Neural cell (in vitro differentiated cells): ENCODE measurements at regions not wholly inside any gene's neighbourhood (a gene's known extent, or its start where the extent isn't known, plus 50 kb on each side); places are given as distances from the start of the nearest gene placed in this dataset.

ENCODE experiments used
- H2AFZ ChIP-seq: fragments of 200-600, 300-800 bp; sonication (generic), shearing (Covaris generic); 2 replicates; pipeline ENCODE4 v1.6.0; 2014; ENCODE audit warnings: low read depth, mild to moderate bottlenecking, antibody characterized with exemption, low read length, moderate library complexity
- H3F3A ChIP-seq: fragments of 200-600 bp; shearing (Covaris generic); 2 replicates; pipeline ENCODE4 v1.6.1; 2016; ENCODE audit warnings: mild to moderate bottlenecking, moderate library complexity, mixed read lengths, antibody characterized with exemption, low read length; ENCODE audit not compliant: insufficient read depth, poor library complexity, severe bottlenecking
- H3K27ac ChIP-seq: fragments of 200-600, 300-800 bp; sonication (generic), shearing (Covaris generic); 2 replicates; pipeline ENCODE4 v1.5.1; 2014; ENCODE audit warnings: mild to moderate bottlenecking, low read length, moderate library complexity
- H3K27me3 ChIP-seq: fragments of 300-800, 200-600 bp; sonication (generic), shearing (Covaris generic); 2 replicates; pipeline ENCODE4 v1.6.0; 2014; ENCODE audit warnings: mild to moderate bottlenecking, low read depth, low read length, moderate library complexity; ENCODE audit not compliant: insufficient read depth
- H3K36me3 ChIP-seq: fragments of 300-800, 200-600 bp; sonication (generic), shearing (Covaris generic); 2 replicates; pipeline ENCODE4 v1.5.1; 2014; ENCODE audit warnings: mild to moderate bottlenecking, antibody characterized with exemption, low read length, moderate library complexity; ENCODE audit not compliant: insufficient read depth
- H3K4me2 ChIP-seq: fragments of 300-800, 200-600 bp; sonication (generic), shearing (Covaris generic); 2 replicates; pipeline ENCODE4 v1.6.0; 2014; ENCODE audit warnings: mild to moderate bottlenecking, low read length
- H3K4me3 ChIP-seq: fragments of 300-800, 200-600 bp; sonication (generic), shearing (Covaris generic); 2 replicates; pipeline ENCODE4 v1.5.1; 2014; ENCODE audit warnings: mild to moderate bottlenecking, low read length, moderate library complexity
- H3K79me2 ChIP-seq: fragments of 200-600 bp; shearing (Covaris generic); replicated peaks from 2 replicates; pipeline ENCODE4 v1.6.0; 2014; ENCODE audit warnings: mild to moderate bottlenecking, low read length, moderate library complexity; ENCODE audit not compliant: insufficient read depth
- H3K9ac ChIP-seq: fragments of 300-800, 200-600 bp; sonication (generic), shearing (Covaris generic); 2 replicates; pipeline ENCODE4 v1.6.1; 2016; ENCODE audit warnings: mild to moderate bottlenecking, low read length, mixed read lengths
- H3K9me2 ChIP-seq: fragments of 200-600 bp; shearing (Covaris generic); 2 replicates; pipeline ENCODE4 v1.6.1; 2016; ENCODE audit warnings: mild to moderate bottlenecking, low read length, mixed read lengths; ENCODE audit not compliant: insufficient read depth
- H3K9me3 ChIP-seq: fragments of 200-600, 300-800 bp; sonication (generic), shearing (Covaris generic); 2 replicates; pipeline ENCODE4 v1.6.1; 2016; ENCODE audit warnings: mild to moderate bottlenecking, mixed run types, low read length, moderate library complexity, mixed read lengths
- H4K20me1 ChIP-seq: fragments of 200-600 bp; shearing (Covaris generic); 2 replicates; pipeline ENCODE4 v1.6.1; 2016; ENCODE audit warnings: mild to moderate bottlenecking, mixed run types; ENCODE audit not compliant: insufficient read depth
- CTCF ChIP-seq: fragments of 450-650 bp; IDR thresholded peaks from 2 replicates; pipeline ENCODE4 v1.5.1; 2014; ENCODE audit warnings: antibody characterized with exemption, mild to moderate bottlenecking, moderate library complexity; ENCODE audit not compliant: poor library complexity, severe bottlenecking
- EP300 ChIP-seq: fragments of 450-650 bp; conservative IDR thresholded peaks from 2 replicates; pipeline ENCODE4 v1.6.1; 2014; ENCODE audit warnings: antibody characterized with exemption, mild to moderate bottlenecking, moderate library complexity; ENCODE audit not compliant: poor library complexity, severe bottlenecking
- EZH2 ChIP-seq: fragments of 200-600, 300-800 bp; shearing (Covaris generic), sonication (generic); IDR thresholded peaks from 2 replicates; pipeline ENCODE4 v1.6.1; 2014; ENCODE audit warnings: antibody characterized with exemption, low read length, borderline replicate concordance, mild to moderate bottlenecking; ENCODE audit not compliant: insufficient read depth, poor library complexity, severe bottlenecking
- MXI1 ChIP-seq: fragments of 450-650 bp; conservative IDR thresholded peaks from 2 replicates; pipeline ENCODE4 v1.6.1; 2014; ENCODE audit warnings: antibody characterized with exemption, mild to moderate bottlenecking; ENCODE audit not compliant: poor library complexity, severe bottlenecking
- RAD21 ChIP-seq: fragments of 450-650 bp; conservative IDR thresholded peaks from 2 replicates; pipeline ENCODE4 v1.6.1; 2014; ENCODE audit warnings: antibody characterized with exemption, mild to moderate bottlenecking, moderate library complexity
- REST ChIP-seq: IDR thresholded peaks from 2 replicates; pipeline ENCODE4 v1.6.1; 2012; ENCODE audit warnings: borderline replicate concordance
- SMC3 ChIP-seq: fragments of 450-650 bp; conservative IDR thresholded peaks from 2 replicates; pipeline ENCODE4 v1.6.1; 2014; ENCODE audit warnings: antibody characterized with exemption, mild to moderate bottlenecking, moderate library complexity; ENCODE audit not compliant: poor library complexity
- TAF1 ChIP-seq: IDR thresholded peaks from 2 replicates; pipeline ENCODE4 v1.6.1; 2012; ENCODE audit warnings: low read depth

GRCh38 chr6:55955684-55956083 is 80.3 kb upstream of the BMP5 start (continued):
- TF ChIP-seq CTCF = no peak

GRCh38 chr6:55954436-55954835 is 79.0 kb upstream of the BMP5 start:
- no peak overlapping the region for H3K4me2 ChIP-seq
- no peak overlapping the region for H3K4me3 ChIP-seq
- no peaks in the 10 kb centered on the region for H3K9me3 ChIP-seq
- H3K79me2 ChIP-seq = no peaks in the 10 kb centered on the region
- H3K9me2 ChIP-seq = no peaks in the 10 kb centered on the region
- no peaks in the 10 kb centered on the region for H3K36me3 ChIP-seq
- no peak overlapping the region for H3K9ac ChIP-seq
- H3F3A ChIP-seq = no peaks in the 10 kb centered on the region
- H3K27ac ChIP-seq = no peak overlapping the region
- no peak overlapping the region for H2AFZ ChIP-seq
- TF ChIP-seq EZH2 = no peak
- no peak for TF ChIP-seq RAD21
- TF ChIP-seq EP300 = no peak
- no peak for TF ChIP-seq TAF1
- TF ChIP-seq CTCF = no peak
- no peak for TF ChIP-seq MXI1
- TF ChIP-seq REST = no peak
- no peak for TF ChIP-seq SMC3
- H3K27me3 ChIP-seq = no peaks in the 10 kb centered on the region
- H4K20me1 ChIP-seq = no peaks in the 10 kb centered on the region

- Histone ChIP-seq H3K4me2 (no peak overlapping the region), H3K36me3 (no peaks in the 10 kb centered on the region), H2AFZ (no peak overlapping the region), H3K27me3 (no peaks in the 10 kb centered on the region), H4K20me1 (no peaks in the 10 kb centered on the region), H3K9ac (no peak overlapping the region), H3K9me2 (no peaks in the 10 kb centered on the region), H3K27ac (no peak overlapping the region), H3K4me3 (no peak overlapping the region), H3F3A (no peaks in the 10 kb centered on the region), H3K79me2 (no peaks in the 10 kb centered on the region), H3K9me3 (no peaks in the 10 kb centered on the region)
- no peak for TF ChIP-seq EZH2
- peak; percentile 53 for TF ChIP-seq CTCF
- peak; percentile 66 for TF ChIP-seq SMC3
- no peak for TF ChIP-seq MXI1
- peak; percentile 63 for TF ChIP-seq RAD21
Observed at GRCh38 chr6:55953335-55953734, 77.9 kb upstream of the BMP5 start.
